ENCODE measurements at regions not wholly inside any gene's neighbourhood (a gene's known extent, or its start where the extent isn't known, plus 50 kb on each side); places are given as distances from the start of the nearest gene placed in this dataset.

GRCh38 chr4:79663865-79664264 lies 255.8 kb upstream of the GK2 start:
- no peak for TF ChIP-seq EZH2 (IDR thresholded peaks at IDR 0.05; ENCODE audit: borderline replicate concordance, low read depth, low read length, severe bottlenecking)
- no peak for TF ChIP-seq CTCF (IDR thresholded peaks at IDR 0.05; ENCODE audit: extremely low read depth in 1 of 2, insufficient read depth in 1 of 2, low read depth in 1 of 2, low read length in 2 of 2)
- no peak for TF ChIP-seq POLR2AphosphoS5 (IDR thresholded peaks at IDR 0.05; ENCODE audit: insufficient read depth, low read depth, low read length)
- no peak for TF ChIP-seq POLR2A (IDR thresholded peaks at IDR 0.05; ENCODE audit: low read depth, low read length)
- no peak for TF ChIP-seq FOS (IDR thresholded peaks at IDR 0.05; ENCODE audit: borderline replicate concordance, insufficient read depth, low read length)
